HPDE6-E6E7 (cell line): ENCODE measurements at regions not wholly inside any gene's neighbourhood (a gene's known extent, or its start where the extent isn't known, plus 50 kb on each side); places are given as distances from the start of the nearest gene placed in this dataset.

ENCODE experiments used
- DNase-seq: peaks from one replicate; pipeline ENCODE4 v3.0.0; 2011; ENCODE audit warnings: missing footprints; ENCODE audit errors: extremely low spot score

DNA sequence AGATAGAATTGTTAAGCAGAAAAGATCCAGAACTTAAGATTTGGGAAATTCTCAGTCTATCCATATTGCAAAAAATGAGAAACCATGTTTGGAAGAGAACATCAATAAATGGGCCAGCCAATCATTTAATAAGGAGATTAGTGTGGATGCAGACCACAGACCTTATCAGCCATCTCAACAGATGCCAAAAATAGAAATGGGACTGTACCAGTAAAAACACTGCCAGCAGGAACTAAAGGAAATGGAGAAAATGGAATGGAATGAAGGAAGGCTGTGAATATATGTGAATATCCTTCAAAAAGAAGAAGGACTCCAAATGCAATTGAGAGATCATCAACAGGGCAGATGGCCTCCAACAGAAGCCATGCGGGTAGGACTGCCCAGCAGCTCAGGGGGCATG lies 52.7 kb upstream of the ZNF618 start:
- no peak for DNase-seq
